Heart left ventricle (tissue), 16 donors: ENCODE measurements at regions not wholly inside any gene's neighbourhood (a gene's known extent, or its start where the extent isn't known, plus 50 kb on each side); places are given as distances from the start of the nearest gene placed in this dataset.

Experiments
- ATAC-seq, 4 donors: fragments of 200-7000 bp; cut with Tn5 transposase; one replicate each; pipeline ENCODE4 v1.9.1; 2020 to 2022; ENCODE audit warnings: moderate library complexity in 4 of 4, mild to moderate bottlenecking in 3 of 4, moderate number of reproducible peaks in 1 of 4
- DNase-seq, 5 donors: peaks; one replicate each; pipeline ENCODE4 v3.0.0-alpha.2; 2020
- H3K27ac ChIP-seq, 12 donors: fragments of 200-600 bp; sonication (generic) in 4 of 12; one replicate each; pipeline versions ENCODE4 v1.5.0 to v1.8.0; 2016 to 2022; ENCODE audit warnings: mild to moderate bottlenecking in 2 of 12
- H3K27me3 ChIP-seq, 9 donors: fragments of 200-600 bp; sonication (generic) in 2 of 9; one replicate each; pipeline versions ENCODE4 v1.5.1 to v1.8.0; 2016 to 2022; ENCODE audit warnings: mild to moderate bottlenecking in 3 of 9
- H3K36me3 ChIP-seq, 9 donors: fragments of 200-600 bp; sonication (generic) in 2 of 9; one replicate each; pipeline versions ENCODE4 v1.5.0 to v1.8.0; 2018 to 2022; ENCODE audit warnings: mild to moderate bottlenecking in 2 of 9
- H3K4me1 ChIP-seq, 12 donors: fragments of 200-600 bp; sonication (generic) in 4 of 12; one replicate each; pipeline versions ENCODE4 v1.5.0 to v1.8.0; 2016 to 2022; ENCODE audit warnings: mild to moderate bottlenecking in 3 of 12
- H3K4me3 ChIP-seq, 12 donors: fragments of 200-600 bp; sonication (generic) in 4 of 12; one replicate each; pipeline versions ENCODE4 v1.5.0 to v1.8.0; 2017 to 2022; ENCODE audit warnings: mild to moderate bottlenecking in 9 of 12, moderate library complexity in 4 of 12
- H3K9me3 ChIP-seq, 12 donors: fragments of 200-600 bp; sonication (generic) in 4 of 12; one replicate each; pipeline versions ENCODE4 v1.5.0 to v1.8.0; 2016 to 2022; ENCODE audit warnings: mild to moderate bottlenecking in 1 of 12
- POLR2A ChIP-seq, 2 donors: fragments of 450-650 bp; IDR thresholded peaks; one replicate each; pipeline ENCODE4 v1.6.1; 2017; ENCODE audit warnings: antibody characterized with exemption in 2 of 2, mild to moderate bottlenecking in 2 of 2, moderate library complexity in 2 of 2
- WGBS, 4 donors: extraction: QIAGEN DNeasy Blood & Tissue Kit in 2 of 4; methylation state at CpG; one replicate each; pipeline versions ENCODE4 v1.1.5 to v1.1.7; 2013 to 2018; 5-methylcytosine and 5-hydroxymethylcytosine counted together
- intact Hi-C, 10 donors: fragments of 100-400 bp; cut with DNase I; formaldehyde crosslinking; loops; one replicate each; pipeline versions ENCODE4 v1.11.1 to v1.14.2; 2022
- TF ChIP-seq, protein P1 (sequence below), 12 donors: fragments of 200-600 bp; sonication (generic) in 4 of 12; IDR thresholded peaks; one replicate each; pipeline versions ENCODE4 v1.5.0 to v1.8.0; 2018 to 2022; ENCODE audit warnings: antibody characterized with exemption in 12 of 12, mild to moderate bottlenecking in 5 of 12
- donor health status: ischemic (EF 13 %, LVEDD 7.1; RV severe dilation, severe dysfunction).
- donor health status: healthy with polysubstance abuse.
- donor health status: DM: no; HTN: yes; CAD: no.
- donor health status: DM: no; HTN: no; CAD: no.
- donor health status: ischemic (EF 25% LVEDD 6.9; RV normal size, moderate dysfunction).
- donor health status: ischemic (EF 25% LVEDD 5.7; RV mildly dilated, moderate dysfunction).
- donor health status: healthy.
- donor health status: DM: yes; HTN: yes; CAD: no.
- donor health status: ischemic (EF 35%, LVEDD 5.7; RV mildly dilated, moderate dysfunction).
- donor health status: nonischemic (EF 11% LVEDD 7.7; RV severe dilation, severe dysfunction).
- donor health status: DM: yes; HTN: yes; CAD: no.
- donor health status: PGD.
- donor health status: ischemic (EF 29% LVEDD 5.4; RV normal size, mild dysfunction).
- donor health status: nonischemic (EF 23%, LVEDD 6.1; RV moderate dilation, normal function).

GRCh38 chr1:232425421-232425820, 204.5 kb downstream of the SIPA1L2 start:
- H3K9me3 ChIP-seq = no peaks in the 10 kb centered on the region

GRCh38 chr1:232423591-232423990, 206.3 kb downstream of the SIPA1L2 start:
- peaks cover 0 to 21% (median 8%) of the 10 kb centered on the region in 12 donors for H3K4me1 ChIP-seq
- TF ChIP-seq, protein P1, sequence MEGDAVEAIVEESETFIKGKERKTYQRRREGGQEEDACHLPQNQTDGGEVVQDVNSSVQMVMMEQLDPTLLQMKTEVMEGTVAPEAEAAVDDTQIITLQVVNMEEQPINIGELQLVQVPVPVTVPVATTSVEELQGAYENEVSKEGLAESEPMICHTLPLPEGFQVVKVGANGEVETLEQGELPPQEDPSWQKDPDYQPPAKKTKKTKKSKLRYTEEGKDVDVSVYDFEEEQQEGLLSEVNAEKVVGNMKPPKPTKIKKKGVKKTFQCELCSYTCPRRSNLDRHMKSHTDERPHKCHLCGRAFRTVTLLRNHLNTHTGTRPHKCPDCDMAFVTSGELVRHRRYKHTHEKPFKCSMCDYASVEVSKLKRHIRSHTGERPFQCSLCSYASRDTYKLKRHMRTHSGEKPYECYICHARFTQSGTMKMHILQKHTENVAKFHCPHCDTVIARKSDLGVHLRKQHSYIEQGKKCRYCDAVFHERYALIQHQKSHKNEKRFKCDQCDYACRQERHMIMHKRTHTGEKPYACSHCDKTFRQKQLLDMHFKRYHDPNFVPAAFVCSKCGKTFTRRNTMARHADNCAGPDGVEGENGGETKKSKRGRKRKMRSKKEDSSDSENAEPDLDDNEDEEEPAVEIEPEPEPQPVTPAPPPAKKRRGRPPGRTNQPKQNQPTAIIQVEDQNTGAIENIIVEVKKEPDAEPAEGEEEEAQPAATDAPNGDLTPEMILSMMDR (IDR thresholded peaks at IDR 0.05) = no peak
- no peak for TF ChIP-seq POLR2A (IDR thresholded peaks at IDR 0.05)
- no peak overlapping the region for H3K27ac ChIP-seq
- no peaks in the 10 kb centered on the region for H3K27me3 ChIP-seq
- intact Hi-C loops = loop anchor here in 3 of 10 donors (10.0 kb wide), 2 partner anchors 201 to 559 kb away; no protein-coding TSS in a partner anchor
- 53 to 92% (median 81%) methylated on average over 3 of the region's 3 CpGs for WGBS, 4 donors
- no peak overlapping the region for H3K4me3 ChIP-seq
- ATAC-seq = no peak
- peaks cover 0 to 99% (median 73%) of the 10 kb centered on the region in 9 donors for H3K36me3 ChIP-seq
- no peak for DNase-seq
- H3K9me3 ChIP-seq = no peaks in the 10 kb centered on the region

More at GRCh38 chr1:232425421-232425820, 204.5 kb downstream of the SIPA1L2 start:
- no peaks in the 10 kb centered on the region for H3K27me3 ChIP-seq
- H3K27ac ChIP-seq = no peak overlapping the region
- DNase-seq (no peak), ATAC-seq (no peak)
- TF ChIP-seq, protein P1 (IDR thresholded peaks at IDR 0.05) = no peak
- TF ChIP-seq POLR2A (IDR thresholded peaks at IDR 0.05) = no peak
- H3K36me3 ChIP-seq = peaks cover 0 to 89% (median 68%) of the 10 kb centered on the region in 9 donors
- peaks cover 0 to 37% (median 17%) of the 10 kb centered on the region in 12 donors for H3K4me1 ChIP-seq
- intact Hi-C loops = loop anchor here in 4 of 10 donors (5.0 to 10.0 kb wide), 3 partner anchors 199 to 561 kb away; no protein-coding TSS in a partner anchor
- 93 to 95% (median 95%) methylated on average over 15 of the region's 15 CpGs for WGBS, 4 donors
- no peak overlapping the region for H3K4me3 ChIP-seq

- intact Hi-C loops = loop anchor here in 3 of 10 donors (10.0 kb wide), 2 partner anchors 202 to 558 kb away; no protein-coding TSS in a partner anchor
- TF ChIP-seq, protein P1 (IDR thresholded peaks at IDR 0.05) = no peak
- no peak for TF ChIP-seq POLR2A (IDR thresholded peaks at IDR 0.05)
- ATAC-seq (no peak), DNase-seq (no peak)
- Histone ChIP-seq H3K4me3 (no peak overlapping the region), H3K9me3 (no peaks in the 10 kb centered on the region), H3K27ac (no peak overlapping the region), H3K27me3 (no peaks in the 10 kb centered on the region), H3K36me3 (peaks cover 0 to 99% (median 72%) of the 10 kb centered on the region in 9 donors), H3K4me1 (peaks cover 0 to 14% (median 5%) of the 10 kb centered on the region in 12 donors)
- 95 to 99% (median 98%) methylated on average over 8 of the region's 8 CpGs for WGBS, 4 donors
Measured at GRCh38 chr1:232422898-232423297, 207.0 kb downstream of the SIPA1L2 start.

DNA sequence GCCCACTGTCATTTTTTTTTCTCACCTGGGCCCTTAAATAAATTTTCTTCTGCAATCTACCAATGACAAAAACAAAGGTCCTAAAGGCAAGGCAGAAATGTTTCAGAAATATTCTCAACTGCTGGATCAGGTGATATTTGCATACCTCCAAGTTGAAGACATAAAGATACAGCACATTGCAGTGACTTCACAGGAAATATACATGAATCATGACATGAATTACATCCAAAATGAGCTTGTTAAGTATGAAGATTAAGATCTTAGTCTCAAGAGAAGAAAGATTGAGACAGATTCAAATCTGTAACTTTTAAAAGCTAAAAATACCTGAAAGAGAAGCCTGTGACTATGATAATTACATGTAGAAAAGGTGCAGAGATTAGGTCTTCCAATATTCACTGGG, 207.8 kb downstream of the SIPA1L2 start:
- intact Hi-C loops = loop anchor here in 3 of 10 donors (10.0 kb wide), 2 partner anchors 203 to 557 kb away; no protein-coding TSS in a partner anchor
- Histone ChIP-seq H3K27ac (no peak overlapping the region), H3K36me3 (peaks cover 0 to 99% (median 71%) of the 10 kb centered on the region in 9 donors), H3K27me3 (no peaks in the 10 kb centered on the region), H3K9me3 (no peaks in the 10 kb centered on the region), H3K4me3 (no peak overlapping the region), H3K4me1 (peaks cover 0 to 6% (median 0%) of the 10 kb centered on the region in 12 donors)
- TF ChIP-seq, protein P1 (IDR thresholded peaks at IDR 0.05) = no peak
- no peak for TF ChIP-seq POLR2A (IDR thresholded peaks at IDR 0.05)
- no peak for ATAC-seq
- no peak for DNase-seq
